Upper lobe of left lung (tissue), 6 donors: ENCODE measurements at regions not wholly inside any gene's neighbourhood (a gene's known extent, or its start where the extent isn't known, plus 50 kb on each side); places are given as distances from the start of the nearest gene placed in this dataset.

Experiments used
- ATAC-seq, 2 donors: fragments of 200-7000 bp; cut with Tn5 transposase; one replicate each; pipeline ENCODE4 v1.9.1; 2022; ENCODE audit warnings: mild to moderate bottlenecking in 2 of 2, moderate library complexity in 2 of 2; ENCODE audit not compliant: low FRiP score in 2 of 2
- DNase-seq, 2 donors: peaks; one replicate each; pipeline ENCODE4 v3.0.0-alpha.2; 2019 to 2020
- H3K27ac ChIP-seq, 4 donors: fragments of 200-600 bp; sonication (generic); one replicate each; pipeline ENCODE4 v1.5.1; 2016 to 2019
- H3K27me3 ChIP-seq, 4 donors: fragments of 200-600 bp; sonication (generic); one replicate each; pipeline ENCODE4 v1.5.1; 2017 to 2019
- H3K36me3 ChIP-seq, 4 donors: fragments of 200-600 bp; sonication (generic); one replicate each; pipeline ENCODE4 v1.5.1; 2016 to 2019
- H3K4me1 ChIP-seq, 4 donors: fragments of 200-600 bp; sonication (generic); one replicate each; pipeline ENCODE4 v1.5.1; 2018 to 2019
- H3K4me3 ChIP-seq, 4 donors: fragments of 200-600 bp; sonication (generic); one replicate each; pipeline ENCODE4 v1.5.1; 2017 to 2019; ENCODE audit warnings: mild to moderate bottlenecking in 2 of 4, moderate library complexity in 1 of 4
- H3K9me3 ChIP-seq, 4 donors: fragments of 200-600 bp; sonication (generic); one replicate each; pipeline ENCODE4 v1.5.1; 2018 to 2019
- CTCF ChIP-seq, 6 experiments: fragments of 450-650 bp in 4 of 6; fragments of 200-600 bp in 2 of 6; sonication (generic) in 2 of 6; IDR thresholded peaks; one replicate each; pipeline ENCODE4 v1.5.1; 2016 to 2019; ENCODE audit warnings: antibody characterized with exemption in 6 of 6
- EP300 ChIP-seq, 4 donors: sonication (generic); formaldehyde crosslinking; IDR thresholded peaks; one replicate each; pipeline ENCODE4 v1.5.1; 2017; ENCODE audit warnings: antibody characterized with exemption in 4 of 4, control low read depth in 2 of 4
- POLR2A ChIP-seq, 4 donors: fragments of 450-650 bp; IDR thresholded peaks; one replicate each; pipeline ENCODE4 v1.5.1; 2016 to 2017; ENCODE audit warnings: antibody characterized with exemption in 4 of 4, mild to moderate bottlenecking in 2 of 4
- POLR2AphosphoS5 ChIP-seq, 2 donors: sonication (generic); formaldehyde crosslinking; IDR thresholded peaks; one replicate each; pipeline ENCODE4 v1.5.1; 2017; ENCODE audit warnings: antibody characterized with exemption in 2 of 2
- WGBS, 2 donors: methylation state at CpG; one replicate each; pipeline ENCODE4 v1.1.5; 2017 to 2018; 5-methylcytosine and 5-hydroxymethylcytosine counted together
- donor health status: DM: no; HTN: no; CAD: no; lungs with moderate emphysema.
- donor health status: DM: no; HTN: yes; CAD: no; lungs with severe emphysema.

- 67 to 71% methylated on average over 3 of the region's 3 CpGs for WGBS, 2 donors
- no peak for DNase-seq
- Histone ChIP-seq H3K27ac (no peak overlapping the region), H3K36me3 (no peaks in the 10 kb centered on the region), H3K4me3 (no peak overlapping the region), H3K4me1 (no peaks in the 10 kb centered on the region), H3K27me3 (no peaks in the 10 kb centered on the region), H3K9me3 (no peaks in the 10 kb centered on the region)
- no peak for ATAC-seq
- TF ChIP-seq CTCF (IDR thresholded peaks at IDR 0.05) (no peak), EP300 (IDR thresholded peaks at IDR 0.05) (no peak), POLR2AphosphoS5 (IDR thresholded peaks at IDR 0.05) (no peak), POLR2A (IDR thresholded peaks at IDR 0.05) (no peak)
Observed at GRCh38 chr13:62850331-62850730, 1434.7 kb upstream of the PCDH20 start.

- TF ChIP-seq EP300 (IDR thresholded peaks at IDR 0.05) (no peak), POLR2A (IDR thresholded peaks at IDR 0.05) (no peak), CTCF (IDR thresholded peaks at IDR 0.05) (no peak), POLR2AphosphoS5 (IDR thresholded peaks at IDR 0.05) (no peak)
- H3K27ac ChIP-seq, result no peak overlapping the region
- H3K4me3 ChIP-seq, result no peak overlapping the region
- no peak for DNase-seq
- H3K9me3 ChIP-seq, result no peaks in the 10 kb centered on the region
- H3K4me1 ChIP-seq, result no peaks in the 10 kb centered on the region
- WGBS, 2 donors, result 91 to 100% methylated on average over 1 of the region's 1 CpG
- no peak for ATAC-seq
- H3K36me3 ChIP-seq, result no peaks in the 10 kb centered on the region
- H3K27me3 ChIP-seq, result no peaks in the 10 kb centered on the region
Observed at GRCh38 chr13:62847520-62847919, 1431.9 kb upstream of the PCDH20 start.

GRCh38 chr13:62846302-62846701, 1430.7 kb upstream of the PCDH20 start:
- H3K36me3 ChIP-seq, result no peaks in the 10 kb centered on the region
- H3K27ac ChIP-seq, result no peak overlapping the region
- DNase-seq, result no peak
- H3K9me3 ChIP-seq, result no peaks in the 10 kb centered on the region
- ATAC-seq, result no peak
- no peaks in the 10 kb centered on the region for H3K27me3 ChIP-seq
- TF ChIP-seq CTCF (IDR thresholded peaks at IDR 0.05) (no peak), POLR2AphosphoS5 (IDR thresholded peaks at IDR 0.05) (no peak), EP300 (IDR thresholded peaks at IDR 0.05) (no peak), POLR2A (IDR thresholded peaks at IDR 0.05) (no peak)
- H3K4me3 ChIP-seq, result no peak overlapping the region
- 83 to 85% methylated on average over 2 of the region's 2 CpGs for WGBS, 2 donors
- no peaks in the 10 kb centered on the region for H3K4me1 ChIP-seq

- no peak overlapping the region for H3K4me3 ChIP-seq
- H3K9me3 ChIP-seq, result no peaks in the 10 kb centered on the region
- no peak for DNase-seq
- 83 to 92% methylated on average over 1 of the region's 1 CpG for WGBS, 2 donors
- H3K27ac ChIP-seq, result no peak overlapping the region
- no peaks in the 10 kb centered on the region for H3K36me3 ChIP-seq
- no peaks in the 10 kb centered on the region for H3K27me3 ChIP-seq
- TF ChIP-seq POLR2AphosphoS5 (IDR thresholded peaks at IDR 0.05) (no peak), CTCF (IDR thresholded peaks at IDR 0.05) (no peak), EP300 (IDR thresholded peaks at IDR 0.05) (no peak), POLR2A (IDR thresholded peaks at IDR 0.05) (no peak)
- no peaks in the 10 kb centered on the region for H3K4me1 ChIP-seq
- no peak for ATAC-seq
Observed at GRCh38 chr13:62839338-62839737, 1423.7 kb upstream of the PCDH20 start.

GRCh38 chr13:62838929-62839328, 1423.3 kb upstream of the PCDH20 start:
- no peak for DNase-seq
- no peaks in the 10 kb centered on the region for H3K27me3 ChIP-seq
- H3K27ac ChIP-seq, result no peak overlapping the region
- no peak for ATAC-seq
- H3K4me1 ChIP-seq, result no peaks in the 10 kb centered on the region
- H3K9me3 ChIP-seq, result no peaks in the 10 kb centered on the region
- no peak for TF ChIP-seq POLR2A (IDR thresholded peaks at IDR 0.05)
- TF ChIP-seq EP300 (IDR thresholded peaks at IDR 0.05), result no peak
- no peak for TF ChIP-seq POLR2AphosphoS5 (IDR thresholded peaks at IDR 0.05)
- TF ChIP-seq CTCF (IDR thresholded peaks at IDR 0.05), result no peak
- H3K36me3 ChIP-seq, result no peaks in the 10 kb centered on the region
- H3K4me3 ChIP-seq, result no peak overlapping the region
